ENCODE measurements at regions not wholly inside any gene's neighbourhood (a gene's known extent, or its start where the extent isn't known, plus 50 kb on each side); places are given as distances from the start of the nearest gene placed in this dataset.

DNA sequence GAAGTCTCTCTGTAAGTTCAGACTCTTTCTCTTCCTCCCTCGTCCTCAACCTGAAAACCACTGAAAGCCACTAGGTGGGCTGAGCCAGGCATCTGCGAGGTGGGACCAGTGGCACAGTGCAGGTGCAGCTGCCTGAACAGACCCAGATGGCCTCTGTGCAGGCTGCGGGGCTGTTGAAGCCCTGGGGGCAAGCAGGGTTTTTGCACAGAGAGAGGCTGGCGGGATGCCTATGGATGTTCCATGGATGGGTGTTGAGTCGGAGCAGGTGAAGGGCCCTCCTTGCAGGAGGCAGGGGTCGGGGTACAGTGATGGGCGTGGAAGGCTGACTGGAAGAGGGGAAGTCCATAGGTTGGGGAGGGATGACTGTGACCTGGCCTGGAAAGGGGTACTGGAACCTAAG is 350.2 kb upstream of the FAT1 start:
- no peak for TF ChIP-seq CTCF (IDR thresholded peaks at IDR 0.05)
- TF ChIP-seq POLR2A (IDR thresholded peaks at IDR 0.05), result no peak
- Histone ChIP-seq H3K36me3 (replicated peaks in 1 of 2; ENCODE audit: insufficient read depth in 1 of 2, low read depth in 2 of 2) (no peaks in the 10 kb centered on the region), H3K27me3 (no peaks in the 10 kb centered on the region), H3K4me3 (no peak overlapping the region), H3K4me1 (no peaks in the 10 kb centered on the region), H3K9me3 (no peaks in the 10 kb centered on the region), H3K27ac (no peak overlapping the region)
- WGBS, 2 donors, result 85 to 90% methylated on average over 7 of the region's 7 CpGs
- DNase-seq (no peak), ATAC-seq (no peak)
- intact Hi-C loops (cut with DNase I), result no loop called here

DNA sequence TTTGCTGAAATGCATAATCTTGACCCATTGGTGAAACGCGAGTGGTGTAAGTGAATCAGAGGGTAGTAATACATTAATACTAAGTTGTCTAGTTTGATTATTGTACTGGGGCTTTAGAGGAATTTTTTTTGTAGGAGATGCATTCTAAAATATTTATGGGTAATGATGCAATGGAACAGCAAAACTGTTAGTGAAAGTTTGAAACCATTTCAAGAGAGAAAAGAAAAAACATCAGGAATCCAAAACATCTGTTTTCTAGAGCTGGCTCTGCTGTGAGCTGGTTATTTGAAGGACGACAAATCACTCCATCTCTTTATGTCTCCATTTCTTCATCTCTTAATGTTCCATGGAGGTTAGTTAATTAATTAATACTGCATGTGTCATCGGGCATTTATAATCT is 351.9 kb upstream of the FAT1 start:
- Histone ChIP-seq H3K4me3 (no peak overlapping the region), H3K27ac (no peak overlapping the region), H3K4me1 (no peaks in the 10 kb centered on the region), H3K9me3 (no peaks in the 10 kb centered on the region), H3K36me3 (replicated peaks in 1 of 2; ENCODE audit: insufficient read depth in 1 of 2, low read depth in 2 of 2) (no peaks in the 10 kb centered on the region), H3K27me3 (no peaks in the 10 kb centered on the region)
- intact Hi-C loops (cut with DNase I), result no loop called here
- no peak for TF ChIP-seq POLR2A (IDR thresholded peaks at IDR 0.05)
- ATAC-seq (no peak), DNase-seq (no peak)
- 78 to 92% methylated on average over 4 of the region's 4 CpGs for WGBS, 2 donors

- WGBS, 2 donors, result 48 to 60% methylated on average over 12 of the region's 12 CpGs
- no peaks in the 10 kb centered on the region for H3K4me1 ChIP-seq
- H3K4me3 ChIP-seq, result no peak overlapping the region
- H3K27me3 ChIP-seq, result no peaks in the 10 kb centered on the region
- no peaks in the 10 kb centered on the region for H3K36me3 ChIP-seq (replicated peaks in 1 of 2; ENCODE audit: insufficient read depth in 1 of 2, low read depth in 2 of 2)
- intact Hi-C loops (cut with DNase I), result no loop called here
- ATAC-seq (no peak), DNase-seq (no peak)
- TF ChIP-seq CTCF (IDR thresholded peaks at IDR 0.05), result no peak
- TF ChIP-seq POLR2A (IDR thresholded peaks at IDR 0.05), result no peak
- no peak overlapping the region for H3K27ac ChIP-seq
- H3K9me3 ChIP-seq, result no peaks in the 10 kb centered on the region
Observed at GRCh38 chr4:187077744-187078401, 354.2 kb upstream of the FAT1 start.

GRCh38 chr4:187084701-187085100 is 361.0 kb upstream of the FAT1 start:
- ATAC-seq, result no peak
- no peaks in the 10 kb centered on the region for H3K4me1 ChIP-seq
- H3K4me3 ChIP-seq, result no peak overlapping the region
- 66 to 71% methylated on average over 4 of the region's 4 CpGs for WGBS, 2 donors
- no peak overlapping the region for H3K27ac ChIP-seq
- intact Hi-C loops (cut with DNase I), result no loop called here
- no peaks in the 10 kb centered on the region for H3K27me3 ChIP-seq
- no peaks in the 10 kb centered on the region for H3K9me3 ChIP-seq
- no peak for TF ChIP-seq CTCF (IDR thresholded peaks at IDR 0.05)
- TF ChIP-seq POLR2A (IDR thresholded peaks at IDR 0.05), result no peak
- DNase-seq, result no peak
- no peaks in the 10 kb centered on the region for H3K36me3 ChIP-seq (replicated peaks in 1 of 2; ENCODE audit: insufficient read depth in 1 of 2, low read depth in 2 of 2)

- intact Hi-C loops (cut with DNase I), result no loop called here
- no peak for DNase-seq
- TF ChIP-seq CTCF (IDR thresholded peaks at IDR 0.05) (no peak), POLR2A (IDR thresholded peaks at IDR 0.05) (no peak)
- no peaks in the 10 kb centered on the region for H3K36me3 ChIP-seq (replicated peaks in 1 of 2; ENCODE audit: insufficient read depth in 1 of 2, low read depth in 2 of 2)
- ATAC-seq, result no peak
- no peak overlapping the region for H3K27ac ChIP-seq
- no peaks in the 10 kb centered on the region for H3K9me3 ChIP-seq
- no peaks in the 10 kb centered on the region for H3K27me3 ChIP-seq
- H3K4me1 ChIP-seq, result no peaks in the 10 kb centered on the region
- WGBS, 2 donors, result 84 to 87% methylated on average over 3 of the region's 3 CpGs
- no peak overlapping the region for H3K4me3 ChIP-seq
Observed at GRCh38 chr4:187085339-187085738, 361.7 kb upstream of the FAT1 start.

Measured in body of pancreas (tissue), 4 donors.